ENCODE measurements at regions not wholly inside any gene's neighbourhood (a gene's known extent, or its start where the extent isn't known, plus 50 kb on each side); places are given as distances from the start of the nearest gene placed in this dataset.
"Not testable (repeated sequence)": the region's sequence is repeated elsewhere in the genome, so short reads cannot be mapped to it uniquely, and the experiment has no call there.

- no peak overlapping the region for H3K27ac ChIP-seq
- no peak for DNase-seq (ENCODE audit: low read depth, low spot score)
Measured at GRCh38 chrX:9368262-9368661, 96.6 kb upstream of the TBL1X start.

- H3K27ac ChIP-seq, result no peak overlapping the region
- DNase-seq (ENCODE audit: low read depth, low spot score), result no peak
Measured at GRCh38 chrX:9369802-9370291, 95.0 kb upstream of the TBL1X start.

GRCh38 chrX:9370893-9371292 is 94.0 kb upstream of the TBL1X start:
- no peak for DNase-seq (ENCODE audit: low read depth, low spot score)
- no peak overlapping the region for H3K27ac ChIP-seq

GRCh38 chrX:9372866-9373265 is 92.0 kb upstream of the TBL1X start:
- no peak overlapping the region for H3K27ac ChIP-seq
- DNase-seq (ENCODE audit: low read depth, low spot score), result no peak

- no peak overlapping the region for H3K27ac ChIP-seq
- DNase-seq (ENCODE audit: low read depth, low spot score), result no peak
Measured at GRCh38 chrX:9373789-9374188, 91.1 kb upstream of the TBL1X start.

- no peak for DNase-seq (ENCODE audit: low read depth, low spot score)
- H3K27ac ChIP-seq, result no peak overlapping the region
Measured at GRCh38 chrX:9374555-9374954, 90.3 kb upstream of the TBL1X start.

- DNase-seq (ENCODE audit: low read depth, low spot score), result no peak
- H3K27ac ChIP-seq, result no peak overlapping the region
Measured at GRCh38 chrX:9376111-9376510, 88.7 kb upstream of the TBL1X start.

GRCh38 chrX:9377216-9377615 is 87.6 kb upstream of the TBL1X start:
- not testable (repeated sequence) for H3K27ac ChIP-seq; DNase-seq (ENCODE audit: low read depth, low spot score)

GRCh38 chrX:9378980-9379696 is 85.7 kb upstream of the TBL1X start:
- peak; percentile 45 for DNase-seq (ENCODE audit: low read depth, low spot score)
- peak overlapping the region; percentile 32 for H3K27ac ChIP-seq

GRCh38 chrX:9379697-9380551 is 84.9 kb upstream of the TBL1X start:
- DNase-seq (ENCODE audit: low read depth, low spot score), result peak; percentile 61
- H3K27ac ChIP-seq, result peak overlapping the region; percentile 32

GRCh38 chrX:9383655-9384054 is 81.2 kb upstream of the TBL1X start:
- no peak overlapping the region for H3K27ac ChIP-seq

GRCh38 chrX:9388450-9388849 is 76.4 kb upstream of the TBL1X start:
- no peak for DNase-seq (ENCODE audit: low read depth, low spot score)

More at GRCh38 chrX:9383655-9384054, 81.2 kb upstream of the TBL1X start:
- no peak for DNase-seq (ENCODE audit: low read depth, low spot score)

GRCh38 chrX:9390121-9390520 is 74.7 kb upstream of the TBL1X start:
- H3K27ac ChIP-seq, result no peak overlapping the region
- no peak for DNase-seq (ENCODE audit: low read depth, low spot score)

More at GRCh38 chrX:9388450-9388849, 76.4 kb upstream of the TBL1X start:
- H3K27ac ChIP-seq, result no peak overlapping the region

GRCh38 chrX:9390693-9391368 is 74.0 kb upstream of the TBL1X start:
- H3K27ac ChIP-seq, result no peak overlapping the region
- no peak for DNase-seq (ENCODE audit: low read depth, low spot score)

- no peak for DNase-seq (ENCODE audit: low read depth, low spot score)
- no peak overlapping the region for H3K27ac ChIP-seq
Measured at GRCh38 chrX:9392445-9392844, 72.4 kb upstream of the TBL1X start.

GRCh38 chrX:9393571-9393970 is 71.3 kb upstream of the TBL1X start:
- H3K27ac ChIP-seq, result no peak overlapping the region
- DNase-seq (ENCODE audit: low read depth, low spot score), result no peak

- no peak overlapping the region for H3K27ac ChIP-seq
- DNase-seq (ENCODE audit: low read depth, low spot score), result no peak
Measured at GRCh38 chrX:9394212-9394611, 70.6 kb upstream of the TBL1X start.

GRCh38 chrX:9396930-9397329 is 67.9 kb upstream of the TBL1X start:
- H3K27ac ChIP-seq, result no peak overlapping the region
- no peak for DNase-seq (ENCODE audit: low read depth, low spot score)

GRCh38 chrX:9401051-9401450 is 63.8 kb upstream of the TBL1X start:
- DNase-seq (ENCODE audit: low read depth, low spot score), result no peak

GRCh38 chrX:9403374-9403773 is 61.5 kb upstream of the TBL1X start:
- no peak overlapping the region for H3K27ac ChIP-seq
- no peak for DNase-seq (ENCODE audit: low read depth, low spot score)

More at GRCh38 chrX:9401051-9401450, 63.8 kb upstream of the TBL1X start:
- no peak overlapping the region for H3K27ac ChIP-seq

GRCh38 chrX:9405635-9406034 is 59.2 kb upstream of the TBL1X start:
- DNase-seq (ENCODE audit: low read depth, low spot score), result not testable (repeated sequence)

More at GRCh38 chrX:9405635-9406034, 59.2 kb upstream of the TBL1X start:
- H3K27ac ChIP-seq, result not testable (repeated sequence)

All from epithelial cell of prostate (primary cell).